ENCODE measurements at regions not wholly inside any gene's neighbourhood (a gene's known extent, or its start where the extent isn't known, plus 50 kb on each side); places are given as distances from the start of the nearest gene placed in this dataset.

- Histone ChIP-seq H3K4me1 (peaks cover 0 to 17% of the 10 kb centered on the region in 2 donors), H3K9me3 (no peaks in the 10 kb centered on the region), H3K4me3 (no peak overlapping the region), H3K27ac (no peak overlapping the region), H3K36me3 (no peaks in the 10 kb centered on the region), H3K27me3 (no peaks in the 10 kb centered on the region)
- DNase-seq (ENCODE audit: low spot score) = no peak
- no peak for TF ChIP-seq CTCF (IDR thresholded peaks at IDR 0.05)
These were observed 123.8 kb upstream of the MARCKS start for GRCh38 chr6:113733381-113733780.

DNA sequence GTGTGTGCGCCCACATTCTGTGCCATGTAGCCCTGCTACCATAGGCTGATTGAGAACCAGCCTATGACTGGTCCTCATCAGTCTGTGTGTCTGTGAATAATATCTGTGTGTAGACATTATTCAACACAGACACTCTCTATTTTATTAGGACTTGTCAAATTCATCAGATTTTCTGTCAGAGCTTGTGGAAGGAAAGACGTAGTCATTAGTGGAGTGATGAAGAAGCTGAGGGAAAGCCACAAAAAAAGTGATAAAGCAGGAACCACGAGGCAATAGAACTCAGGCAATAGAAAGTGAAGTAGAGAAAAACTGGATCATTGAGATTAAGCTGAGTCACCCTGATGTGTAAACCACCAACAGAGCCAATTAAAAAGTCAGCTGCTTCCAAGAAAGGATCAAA lies 122.2 kb upstream of the MARCKS start:
- Histone ChIP-seq H3K27ac (peak overlapping the region in 1 of 2 donors; percentile 21), H3K27me3 (no peaks in the 10 kb centered on the region), H3K9me3 (no peaks in the 10 kb centered on the region), H3K4me3 (no peak overlapping the region), H3K36me3 (no peaks in the 10 kb centered on the region), H3K4me1 (peaks cover 0 to 17% of the 10 kb centered on the region in 2 donors)
- no peak for DNase-seq (ENCODE audit: low spot score)
- TF ChIP-seq CTCF (IDR thresholded peaks at IDR 0.05) = no peak

DNA sequence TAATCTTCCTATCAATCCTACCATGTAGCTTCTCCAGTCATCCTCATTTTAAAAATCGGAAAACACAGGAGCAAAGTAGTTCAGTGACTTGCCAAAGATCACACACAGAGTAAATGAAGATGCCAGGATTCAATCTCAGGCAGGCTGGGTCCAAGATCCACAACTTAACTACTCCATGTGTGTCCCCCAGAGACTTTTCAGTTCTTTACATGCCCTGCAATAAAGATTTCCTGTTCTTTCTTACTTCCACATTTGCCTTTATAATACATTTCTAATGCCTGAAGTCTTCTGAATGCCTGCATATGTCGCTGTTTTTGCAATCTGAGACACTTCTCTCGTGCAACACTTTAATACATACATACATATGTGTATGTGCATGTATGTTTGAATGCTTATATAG lies 121.7 kb upstream of the MARCKS start:
- Histone ChIP-seq H3K27me3 (no peaks in the 10 kb centered on the region), H3K4me3 (no peak overlapping the region), H3K36me3 (no peaks in the 10 kb centered on the region), H3K4me1 (peaks cover 0 to 17% of the 10 kb centered on the region in 2 donors), H3K9me3 (no peaks in the 10 kb centered on the region), H3K27ac (peak overlapping the region in 1 of 2 donors; percentile 21)
- TF ChIP-seq CTCF (IDR thresholded peaks at IDR 0.05) = no peak
- DNase-seq (ENCODE audit: low spot score) = no peak

DNA sequence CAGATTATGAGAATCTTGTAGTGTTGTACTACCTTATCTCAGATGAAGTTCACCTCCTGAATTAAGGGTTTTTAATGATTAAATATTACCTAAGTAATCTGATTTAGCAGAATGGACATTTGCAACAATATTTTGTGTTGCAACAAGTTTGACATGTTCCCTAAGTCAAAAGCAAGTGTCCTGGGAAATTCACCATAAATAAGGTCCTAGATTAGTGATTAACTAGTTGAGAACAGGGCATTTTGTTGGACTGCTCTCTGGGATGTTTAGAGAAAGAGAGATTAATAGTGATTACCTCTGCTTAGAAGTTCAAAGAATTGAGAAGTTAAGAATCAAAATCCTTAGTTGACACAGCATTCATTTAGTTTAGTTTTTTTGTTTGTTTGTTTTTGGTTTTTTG lies 120.2 kb upstream of the MARCKS start:
- Histone ChIP-seq H3K36me3 (no peaks in the 10 kb centered on the region), H3K27me3 (no peaks in the 10 kb centered on the region), H3K9me3 (no peaks in the 10 kb centered on the region), H3K4me3 (no peak overlapping the region), H3K27ac (no peak overlapping the region), H3K4me1 (peaks cover 0 to 17% of the 10 kb centered on the region in 2 donors)
- no peak for TF ChIP-seq CTCF (IDR thresholded peaks at IDR 0.05)
- no peak for DNase-seq (ENCODE audit: low spot score)

DNA sequence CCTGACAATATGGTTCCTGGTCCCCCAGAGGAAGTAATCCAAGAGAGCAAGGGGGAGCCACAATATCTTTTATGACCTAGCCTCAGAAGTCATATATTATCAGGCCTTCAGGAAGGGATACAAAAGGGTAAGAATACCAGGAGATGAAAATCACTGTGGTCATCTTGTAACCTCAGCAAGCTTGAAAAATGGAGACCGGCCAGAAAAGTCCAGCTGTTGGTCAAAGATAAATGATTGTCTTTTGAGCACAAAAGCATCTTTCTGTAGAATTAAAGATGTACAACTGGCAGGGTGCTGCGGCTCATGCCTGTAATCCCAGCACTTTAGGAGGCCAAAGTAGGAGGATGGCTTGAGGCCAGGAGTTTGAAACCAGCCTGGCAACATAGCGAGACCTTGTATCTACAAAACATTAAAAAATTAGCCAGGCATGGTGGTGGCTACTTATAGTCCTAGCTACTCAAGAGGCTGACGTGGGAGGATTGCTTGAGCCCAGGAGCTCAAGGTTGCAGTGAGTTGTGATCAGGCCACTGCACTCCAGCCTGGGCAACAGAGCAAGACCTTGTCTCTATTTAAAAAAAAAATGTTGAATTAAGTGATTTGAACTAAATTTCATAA lies 118.0 kb upstream of the MARCKS start:
- TF ChIP-seq CTCF (IDR thresholded peaks at IDR 0.05) = no peak
- Histone ChIP-seq H3K4me3 (no peak overlapping the region), H3K36me3 (no peaks in the 10 kb centered on the region), H3K27ac (no peak overlapping the region), H3K27me3 (no peaks in the 10 kb centered on the region), H3K9me3 (no peaks in the 10 kb centered on the region), H3K4me1 (no peaks in the 10 kb centered on the region)
- no peak for DNase-seq (ENCODE audit: low spot score)

DNA sequence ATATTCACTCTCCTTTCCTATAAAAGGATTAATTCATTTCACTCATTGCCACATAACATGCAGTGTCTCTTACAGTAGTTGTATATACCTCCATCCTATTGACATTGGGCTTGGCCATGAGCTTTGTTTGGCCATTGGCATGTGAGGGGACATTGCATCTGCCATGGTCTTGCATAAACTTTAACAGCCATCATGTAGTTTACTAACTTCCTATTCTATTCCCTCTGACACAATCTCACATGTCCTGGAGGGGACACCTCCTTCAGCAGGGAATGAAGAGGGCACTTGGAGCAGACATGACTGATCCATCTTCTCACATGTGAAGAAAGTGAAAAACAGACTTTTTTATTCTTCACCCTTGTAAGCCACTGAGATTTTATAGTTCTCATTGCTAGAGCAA lies 115.5 kb upstream of the MARCKS start:
- TF ChIP-seq CTCF (IDR thresholded peaks at IDR 0.05) = no peak
- H3K4me1 ChIP-seq = no peaks in the 10 kb centered on the region
- no peaks in the 10 kb centered on the region for H3K9me3 ChIP-seq
- no peak overlapping the region for H3K4me3 ChIP-seq
- H3K27me3 ChIP-seq = no peaks in the 10 kb centered on the region
- H3K36me3 ChIP-seq = no peaks in the 10 kb centered on the region
- DNase-seq (ENCODE audit: low spot score) = no peak
- no peak overlapping the region for H3K27ac ChIP-seq
